ENCODE measurements at regions not wholly inside any gene's neighbourhood (a gene's known extent, or its start where the extent isn't known, plus 50 kb on each side); places are given as distances from the start of the nearest gene placed in this dataset.

DNA sequence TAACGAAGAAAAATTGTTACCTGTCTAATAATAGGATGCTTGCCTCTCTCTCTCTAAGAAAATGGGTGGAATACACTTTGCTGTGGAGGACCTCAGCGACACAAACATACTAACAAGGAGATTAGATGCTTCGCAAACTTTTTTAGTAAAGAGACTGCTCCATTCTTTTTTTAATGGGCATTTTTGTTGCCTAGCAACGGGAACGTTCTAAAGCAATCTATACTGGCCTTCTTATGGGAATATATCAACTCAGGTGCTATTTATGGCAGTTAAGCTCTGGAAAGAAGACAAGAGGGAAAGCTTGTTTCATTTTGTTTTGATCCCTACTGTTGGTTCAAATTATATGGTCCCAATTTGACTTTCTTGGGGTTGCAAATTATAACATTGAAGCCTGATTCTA is 86.8 kb upstream of the CBLN2 start:
- TF ChIP-seq, protein P1, sequence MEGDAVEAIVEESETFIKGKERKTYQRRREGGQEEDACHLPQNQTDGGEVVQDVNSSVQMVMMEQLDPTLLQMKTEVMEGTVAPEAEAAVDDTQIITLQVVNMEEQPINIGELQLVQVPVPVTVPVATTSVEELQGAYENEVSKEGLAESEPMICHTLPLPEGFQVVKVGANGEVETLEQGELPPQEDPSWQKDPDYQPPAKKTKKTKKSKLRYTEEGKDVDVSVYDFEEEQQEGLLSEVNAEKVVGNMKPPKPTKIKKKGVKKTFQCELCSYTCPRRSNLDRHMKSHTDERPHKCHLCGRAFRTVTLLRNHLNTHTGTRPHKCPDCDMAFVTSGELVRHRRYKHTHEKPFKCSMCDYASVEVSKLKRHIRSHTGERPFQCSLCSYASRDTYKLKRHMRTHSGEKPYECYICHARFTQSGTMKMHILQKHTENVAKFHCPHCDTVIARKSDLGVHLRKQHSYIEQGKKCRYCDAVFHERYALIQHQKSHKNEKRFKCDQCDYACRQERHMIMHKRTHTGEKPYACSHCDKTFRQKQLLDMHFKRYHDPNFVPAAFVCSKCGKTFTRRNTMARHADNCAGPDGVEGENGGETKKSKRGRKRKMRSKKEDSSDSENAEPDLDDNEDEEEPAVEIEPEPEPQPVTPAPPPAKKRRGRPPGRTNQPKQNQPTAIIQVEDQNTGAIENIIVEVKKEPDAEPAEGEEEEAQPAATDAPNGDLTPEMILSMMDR (IDR thresholded peaks at IDR 0.05), result no peak
- no peak for TF ChIP-seq POLR2A (IDR thresholded peaks at IDR 0.05)
